Body of pancreas (tissue), 4 donors: ENCODE measurements at regions not wholly inside any gene's neighbourhood (a gene's known extent, or its start where the extent isn't known, plus 50 kb on each side); places are given as distances from the start of the nearest gene placed in this dataset.

ENCODE experiments used
- ATAC-seq: fragments of 150-250 bp; one replicate; pipeline ENCODE4 v1.9.1; 2016
- DNase-seq, 4 donors: peaks; one replicate each; pipeline ENCODE4 v3.0.0-alpha.2; 2019
- H3K27ac ChIP-seq, 4 donors: fragments of 200-600 bp; sonication (generic); 1 replicate in 3 of 4; 2 replicates in 1 of 4; pipeline versions ENCODE4 v1.5.1 to v1.6.1; 2016 to 2019; ENCODE audit warnings: mild to moderate bottlenecking in 1 of 4, mixed read lengths in 1 of 4, moderate library complexity in 1 of 4
- H3K27me3 ChIP-seq, 2 donors: fragments of 200-600 bp; sonication (generic); one replicate each; pipeline ENCODE4 v1.6.0; 2016; ENCODE audit warnings: mild to moderate bottlenecking in 1 of 2
- H3K36me3 ChIP-seq, 2 donors: fragments of 200-600 bp; sonication (generic); replicated peaks in 1 of 2; 2 replicates each; pipeline ENCODE4 v1.5.1; 2016; ENCODE audit warnings: low read depth in 2 of 2; ENCODE audit not compliant: insufficient read depth in 1 of 2
- H3K4me1 ChIP-seq: fragments of 200-600 bp; sonication (generic); one replicate; pipeline ENCODE4 v1.6.0; 2016
- H3K4me3 ChIP-seq, 2 donors: fragments of 200-600 bp; sonication (generic); 1 replicate in 1 of 2; 2 replicates in 1 of 2; pipeline ENCODE4 v1.5.1; 2016 to 2019
- H3K9me3 ChIP-seq, 3 donors: fragments of 200-600 bp; sonication (generic); 1 replicate in 2 of 3; 2 replicates in 1 of 3; pipeline ENCODE4 v1.5.1; 2016
- POLR2A ChIP-seq, 3 donors: fragments of 450-650 bp; IDR thresholded peaks; one replicate each; pipeline ENCODE4 v1.6.1; 2016; ENCODE audit warnings: antibody characterized with exemption in 3 of 3, mild to moderate bottlenecking in 2 of 3
- WGBS, 2 donors: methylation state at CpG; one replicate each; pipeline ENCODE4 v1.1.5; 2017; 5-methylcytosine and 5-hydroxymethylcytosine counted together
- intact Hi-C: fragments of 100-400 bp; cut with DNase I; formaldehyde crosslinking; loops from one replicate; pipeline ENCODE4 v1.15.1; 2023
- TF ChIP-seq, protein P1 (sequence below), 7 experiments: fragments of 450-650 bp in 4 of 7; fragments of 200-600 bp in 3 of 7; sonication (generic) in 3 of 7; IDR thresholded peaks; one replicate each; pipeline ENCODE4 v1.5.1; 2016 to 2019; ENCODE audit warnings: antibody characterized with exemption in 7 of 7

DNA sequence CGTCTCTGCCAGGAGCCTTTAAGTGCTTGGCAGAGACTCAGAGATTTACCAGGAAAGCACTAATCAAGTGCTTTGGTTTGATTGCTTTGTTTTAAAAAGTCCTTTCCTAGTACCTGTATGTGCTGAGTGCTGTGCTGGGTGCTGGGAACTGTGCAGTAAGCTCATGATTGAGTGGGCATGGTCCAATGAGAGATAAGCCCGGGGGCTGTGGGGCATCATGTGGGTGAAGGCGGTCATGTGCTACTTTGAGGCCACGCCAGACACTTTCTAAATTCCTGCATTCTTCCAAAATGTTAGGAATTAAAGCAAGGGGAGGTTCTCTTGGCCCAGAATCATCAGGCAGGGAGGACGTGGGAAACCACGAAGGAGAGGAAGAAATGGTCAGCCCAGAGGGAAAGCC, 109.0 kb downstream of the ACAA2 start:
- Histone ChIP-seq H3K4me3 (no peak overlapping the region), H3K36me3 (no peaks in the 10 kb centered on the region), H3K27me3 (no peaks in the 10 kb centered on the region), H3K9me3 (no peaks in the 10 kb centered on the region), H3K27ac (no peak overlapping the region), H3K4me1 (no peaks in the 10 kb centered on the region)
- no peak for TF ChIP-seq POLR2A (IDR thresholded peaks at IDR 0.05)
- TF ChIP-seq, protein P1, sequence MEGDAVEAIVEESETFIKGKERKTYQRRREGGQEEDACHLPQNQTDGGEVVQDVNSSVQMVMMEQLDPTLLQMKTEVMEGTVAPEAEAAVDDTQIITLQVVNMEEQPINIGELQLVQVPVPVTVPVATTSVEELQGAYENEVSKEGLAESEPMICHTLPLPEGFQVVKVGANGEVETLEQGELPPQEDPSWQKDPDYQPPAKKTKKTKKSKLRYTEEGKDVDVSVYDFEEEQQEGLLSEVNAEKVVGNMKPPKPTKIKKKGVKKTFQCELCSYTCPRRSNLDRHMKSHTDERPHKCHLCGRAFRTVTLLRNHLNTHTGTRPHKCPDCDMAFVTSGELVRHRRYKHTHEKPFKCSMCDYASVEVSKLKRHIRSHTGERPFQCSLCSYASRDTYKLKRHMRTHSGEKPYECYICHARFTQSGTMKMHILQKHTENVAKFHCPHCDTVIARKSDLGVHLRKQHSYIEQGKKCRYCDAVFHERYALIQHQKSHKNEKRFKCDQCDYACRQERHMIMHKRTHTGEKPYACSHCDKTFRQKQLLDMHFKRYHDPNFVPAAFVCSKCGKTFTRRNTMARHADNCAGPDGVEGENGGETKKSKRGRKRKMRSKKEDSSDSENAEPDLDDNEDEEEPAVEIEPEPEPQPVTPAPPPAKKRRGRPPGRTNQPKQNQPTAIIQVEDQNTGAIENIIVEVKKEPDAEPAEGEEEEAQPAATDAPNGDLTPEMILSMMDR (IDR thresholded peaks at IDR 0.05), result no peak
- 44 to 47% methylated on average over 6 of the region's 6 CpGs for WGBS, 2 donors
- intact Hi-C loops, result no loop called here
- DNase-seq (no peak), ATAC-seq (no peak)

DNA sequence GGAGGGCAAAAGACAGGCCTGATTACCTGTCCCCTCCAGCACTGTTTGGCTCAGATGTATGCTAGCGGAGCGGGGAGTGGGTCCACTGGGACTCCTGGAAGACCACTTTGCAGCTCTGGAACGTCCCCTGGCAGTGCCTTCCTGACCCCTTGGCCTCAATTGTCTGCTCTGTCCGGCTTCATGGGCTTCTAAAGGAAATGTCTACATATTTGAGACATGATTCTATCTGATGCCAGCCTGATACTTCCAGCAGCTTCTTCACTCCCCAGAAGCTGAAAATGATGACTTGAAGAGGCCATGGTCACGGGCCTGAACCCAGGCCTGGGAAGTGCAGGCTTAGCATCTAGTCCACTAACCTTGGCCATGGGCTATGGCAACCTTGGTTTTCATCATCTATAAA, 112.1 kb downstream of the ACAA2 start:
- Histone ChIP-seq H3K4me3 (no peak overlapping the region), H3K4me1 (no peaks in the 10 kb centered on the region), H3K27me3 (no peaks in the 10 kb centered on the region), H3K36me3 (no peaks in the 10 kb centered on the region), H3K27ac (no peak overlapping the region), H3K9me3 (no peaks in the 10 kb centered on the region)
- TF ChIP-seq, protein P1 (IDR thresholded peaks at IDR 0.05), result no peak
- no peak for TF ChIP-seq POLR2A (IDR thresholded peaks at IDR 0.05)
- intact Hi-C loops, result no loop called here
- WGBS, 2 donors, result 83 to 85% methylated on average over 5 of the region's 5 CpGs
- no peak for DNase-seq
- ATAC-seq, result no peak

DNA sequence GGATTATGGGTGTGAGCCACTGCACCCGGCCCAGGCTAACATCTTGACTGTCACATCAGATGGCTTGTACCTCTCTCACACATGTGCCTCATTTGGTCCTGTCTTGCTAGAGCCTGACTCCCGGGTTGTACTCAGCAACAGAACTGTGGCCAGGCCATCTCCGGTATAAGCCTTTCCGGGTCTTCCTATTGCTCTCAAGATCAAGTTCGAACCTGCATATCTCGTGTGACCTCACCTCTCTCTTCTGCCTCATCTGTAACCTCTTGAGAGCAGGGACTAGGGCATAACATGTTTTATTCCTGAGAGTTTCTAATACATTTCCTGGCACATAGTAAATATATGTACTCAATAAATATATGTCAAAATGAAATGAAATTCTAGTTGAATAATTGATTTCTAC, 114.0 kb downstream of the ACAA2 start:
- WGBS, 2 donors, result 77 to 82% methylated on average over 5 to 6 of the region's 6 CpGs
- Histone ChIP-seq H3K27me3 (no peaks in the 10 kb centered on the region), H3K4me3 (no peak overlapping the region), H3K36me3 (no peaks in the 10 kb centered on the region), H3K27ac (no peak overlapping the region), H3K9me3 (no peaks in the 10 kb centered on the region), H3K4me1 (no peaks in the 10 kb centered on the region)
- TF ChIP-seq POLR2A (IDR thresholded peaks at IDR 0.05), result no peak
- TF ChIP-seq, protein P1 (IDR thresholded peaks at IDR 0.05), result no peak
- DNase-seq, result no peak
- intact Hi-C loops, result no loop called here
- no peak for ATAC-seq

DNA sequence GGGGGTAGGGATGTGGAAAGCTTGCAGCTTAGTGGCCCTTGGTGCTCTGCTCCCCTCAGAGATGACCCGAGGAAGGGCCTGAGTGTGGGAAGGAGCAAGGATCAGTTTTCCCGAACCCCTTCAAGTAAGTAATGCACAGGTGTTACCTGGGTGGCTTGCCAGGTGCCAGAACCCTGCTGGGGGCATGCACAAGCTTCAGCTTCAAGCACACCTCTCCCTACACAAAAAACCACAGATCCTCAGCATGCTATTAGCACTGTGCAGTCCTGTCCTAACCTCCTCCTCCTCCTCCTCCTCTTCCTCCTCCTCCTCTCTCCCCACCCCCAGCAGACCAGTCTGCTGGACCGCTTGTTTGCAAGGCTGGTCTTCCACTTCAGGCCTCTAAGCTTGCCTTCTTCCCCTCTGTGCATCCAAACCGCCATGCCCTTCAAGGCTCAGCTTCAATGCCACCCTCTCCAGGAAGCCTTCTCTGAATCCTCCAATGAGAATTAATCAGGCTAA, 114.8 kb downstream of the ACAA2 start:
- no peaks in the 10 kb centered on the region for H3K4me1 ChIP-seq
- H3K27ac ChIP-seq, result no peak overlapping the region
- H3K9me3 ChIP-seq, result no peaks in the 10 kb centered on the region
- TF ChIP-seq POLR2A (IDR thresholded peaks at IDR 0.05), result no peak
- TF ChIP-seq, protein P1 (IDR thresholded peaks at IDR 0.05), result no peak
- no peaks in the 10 kb centered on the region for H3K36me3 ChIP-seq
- 86 to 88% methylated on average over 4 of the region's 4 CpGs for WGBS, 2 donors
- DNase-seq (no peak), ATAC-seq (no peak)
- no peaks in the 10 kb centered on the region for H3K27me3 ChIP-seq
- H3K4me3 ChIP-seq, result no peak overlapping the region
- intact Hi-C loops, result no loop called here

DNA sequence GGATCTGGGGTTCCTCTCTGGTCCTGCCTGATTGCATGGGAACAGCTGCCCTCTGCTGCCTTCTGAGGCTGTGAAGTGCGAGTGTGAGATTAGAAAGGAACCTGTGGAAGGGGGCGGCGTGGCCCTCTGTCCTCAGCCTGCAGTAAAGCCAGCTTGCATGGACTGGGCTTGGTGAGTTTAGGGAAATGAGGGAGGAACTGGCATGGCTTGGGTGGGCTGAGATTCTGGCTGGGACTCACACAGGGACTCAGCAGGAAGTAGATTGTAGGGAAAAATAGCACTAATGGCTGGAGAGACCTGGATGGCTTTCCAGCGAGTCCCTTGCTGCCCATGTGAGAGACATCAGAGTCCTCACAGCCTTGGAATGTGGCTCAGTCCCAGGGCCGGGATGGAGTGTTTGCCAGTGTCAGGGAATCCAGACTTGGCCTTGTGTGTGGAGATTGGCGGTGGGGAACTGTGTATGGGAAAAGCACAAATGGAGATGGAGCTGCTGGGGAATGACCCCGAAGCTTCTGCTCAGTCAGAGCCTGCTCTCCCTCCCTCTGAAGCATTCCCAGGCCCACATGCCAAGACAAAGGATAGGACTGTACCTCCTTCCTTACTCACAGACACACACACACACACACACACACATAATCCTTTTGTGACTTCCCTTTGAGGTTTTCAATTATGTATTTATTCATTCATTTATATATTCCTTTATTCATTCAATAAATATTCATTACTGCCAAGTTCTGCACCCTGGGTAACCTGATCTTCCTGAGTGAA, 115.4 kb downstream of the ACAA2 start:
- no peak overlapping the region for H3K4me3 ChIP-seq
- intact Hi-C loops, result no loop called here
- no peaks in the 10 kb centered on the region for H3K36me3 ChIP-seq
- H3K4me1 ChIP-seq, result no peaks in the 10 kb centered on the region
- ATAC-seq, result no peak
- no peak for TF ChIP-seq POLR2A (IDR thresholded peaks at IDR 0.05)
- TF ChIP-seq, protein P1 (IDR thresholded peaks at IDR 0.05), result no peak
- peak in 1 of 4 donors; percentile 16 for DNase-seq
- no peaks in the 10 kb centered on the region for H3K9me3 ChIP-seq
- WGBS, 2 donors, result 60 to 71% methylated on average over 7 of the region's 7 CpGs
- H3K27me3 ChIP-seq, result no peaks in the 10 kb centered on the region
- no peak overlapping the region for H3K27ac ChIP-seq
